HG02678 (cell line): ENCODE measurements at regions not wholly inside any gene's neighbourhood (a gene's known extent, or its start where the extent isn't known, plus 50 kb on each side); places are given as distances from the start of the nearest gene placed in this dataset.
"Not testable (repeated sequence)": the region's sequence is repeated elsewhere in the genome, so short reads cannot be mapped to it uniquely, and the experiment has no call there.

Source experiments
- ATAC-seq: cut with Tn5 transposase; IDR thresholded peaks from one replicate; pipeline ENCODE4 v1.9.1; 2021; ENCODE audit warnings: mild to moderate bottlenecking, moderate library complexity; ENCODE audit not compliant: unreplicated experiment

DNA sequence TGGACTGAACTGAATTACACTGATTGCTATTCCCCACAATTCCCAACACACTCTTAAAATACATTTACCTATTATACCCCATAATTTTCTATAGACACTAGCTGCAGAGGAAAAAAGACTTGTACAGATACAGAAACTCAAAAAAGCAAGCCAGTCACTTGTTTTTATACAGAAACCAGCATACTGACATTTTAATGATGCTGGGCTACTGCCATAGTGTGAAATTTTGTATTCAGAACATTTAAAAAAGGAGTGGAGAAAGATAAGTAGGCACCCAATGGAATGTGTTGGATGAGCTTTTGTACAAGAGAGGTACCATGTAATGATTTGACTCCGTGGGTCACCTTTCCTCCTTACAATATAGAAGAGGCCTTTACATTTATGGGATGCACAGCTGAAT lies 740.1 kb downstream of the PLCL1 start:
- no peak for ATAC-seq

DNA sequence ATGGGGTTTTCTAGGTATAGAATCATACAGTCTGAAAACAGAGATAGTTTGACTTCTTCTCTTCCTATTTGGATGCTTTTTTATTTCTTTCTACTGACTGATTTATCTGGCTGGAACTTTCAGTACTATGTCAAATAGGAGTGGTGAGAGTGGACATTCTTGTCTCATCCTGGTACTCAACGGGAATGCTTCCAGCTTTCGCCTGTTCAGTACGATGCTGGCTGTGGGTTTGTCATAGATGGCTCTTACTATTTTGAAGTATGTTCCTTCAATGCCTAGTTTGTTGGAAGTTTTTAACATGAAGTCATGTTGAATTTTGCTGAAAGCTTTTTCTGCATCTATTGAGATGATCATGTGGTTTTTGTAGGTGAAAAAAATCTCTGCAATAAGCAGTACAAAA lies 730.4 kb downstream of the PLCL1 start:
- no peak for ATAC-seq

DNA sequence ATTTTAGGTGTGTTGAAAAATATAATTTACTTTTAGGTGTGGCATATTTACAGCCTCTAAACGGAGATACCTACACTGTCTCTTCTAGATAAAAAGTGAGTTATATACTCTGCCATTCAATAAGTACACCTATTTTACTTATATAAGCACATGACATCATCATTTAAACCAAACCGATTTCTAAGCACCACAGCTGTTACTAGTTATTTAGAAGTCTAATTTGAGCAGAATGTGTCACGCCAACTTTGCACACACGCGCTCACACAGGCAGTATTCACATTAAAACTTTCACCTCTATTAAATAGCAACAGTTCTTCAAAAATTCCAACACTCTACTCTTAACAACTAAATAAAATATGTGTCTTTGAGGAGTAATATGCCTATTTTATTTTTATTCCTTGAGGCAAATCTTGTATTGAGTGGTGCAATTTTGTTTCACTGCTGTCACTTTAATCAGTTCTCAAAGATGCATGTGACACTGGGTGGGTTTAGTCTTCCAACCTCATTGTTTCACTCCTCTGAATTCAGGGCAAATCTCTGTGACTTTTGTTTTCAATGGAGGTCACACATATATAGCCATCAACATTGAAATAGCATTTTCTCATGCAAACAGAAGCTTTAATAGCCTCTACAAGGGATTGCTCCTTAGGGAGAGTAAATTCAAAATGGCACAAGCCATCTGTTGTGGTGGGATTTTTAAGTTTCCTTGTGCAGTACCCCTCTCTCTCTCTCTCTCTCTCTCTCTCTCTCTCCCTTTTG lies 721.0 kb downstream of the PLCL1 start:
- ATAC-seq, result no peak

DNA sequence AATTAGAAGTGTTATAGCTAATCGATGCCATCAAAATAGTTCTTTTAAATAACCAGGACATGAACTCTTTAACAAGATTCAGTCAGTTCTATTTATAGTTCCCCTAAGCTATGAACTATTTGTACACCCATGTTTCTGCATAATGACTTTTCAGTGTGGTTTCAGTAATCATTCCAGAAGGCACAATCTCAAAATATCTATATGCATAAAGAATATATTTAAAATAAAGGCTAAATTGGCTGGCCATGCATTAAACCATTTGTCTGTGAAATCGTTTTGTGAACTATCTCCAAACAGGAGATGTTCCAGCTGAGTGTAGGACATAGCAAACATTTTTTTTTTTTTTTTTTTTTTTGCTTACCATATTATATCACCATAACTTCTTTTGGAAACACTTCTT lies 719.3 kb downstream of the PLCL1 start:
- no peak for ATAC-seq

DNA sequence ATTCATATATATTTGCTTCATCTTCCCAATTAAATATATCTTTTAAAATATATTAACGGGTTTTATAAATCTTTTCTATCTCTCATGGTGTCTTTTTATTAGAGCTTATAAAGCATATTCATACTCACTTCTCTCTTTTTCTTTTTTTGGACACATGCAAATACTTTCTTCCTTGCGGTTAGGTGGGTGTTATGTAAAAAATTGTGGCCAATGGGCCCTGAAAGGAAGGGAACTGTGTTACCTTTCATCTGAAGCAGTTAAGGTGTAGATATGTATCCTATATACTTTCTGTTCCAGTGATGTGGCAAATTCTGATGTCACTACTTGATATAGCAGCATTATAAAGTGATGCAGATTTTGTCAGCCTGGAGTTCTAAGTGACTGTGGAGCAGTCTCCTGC lies 714.5 kb downstream of the PLCL1 start:
- no peak for ATAC-seq

DNA sequence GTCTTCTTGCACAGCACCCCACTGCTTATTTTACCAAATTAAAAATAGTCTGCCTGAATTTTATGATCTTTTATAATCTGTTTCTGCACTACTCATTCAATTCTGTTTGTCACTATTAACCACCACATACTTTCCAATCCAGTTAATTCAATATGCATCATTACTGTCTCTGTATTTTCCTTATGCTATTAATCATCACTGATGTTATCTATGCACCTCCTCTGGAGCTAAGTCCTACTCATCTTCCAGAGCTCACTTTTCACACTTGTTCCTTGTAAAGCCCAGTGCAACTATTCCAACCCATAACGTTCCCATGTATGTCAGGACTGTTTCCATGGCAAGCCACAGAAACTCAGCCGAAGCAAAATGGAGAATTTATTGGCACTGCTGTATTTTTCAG lies 713.6 kb downstream of the PLCL1 start:
- ATAC-seq, result no peak

DNA sequence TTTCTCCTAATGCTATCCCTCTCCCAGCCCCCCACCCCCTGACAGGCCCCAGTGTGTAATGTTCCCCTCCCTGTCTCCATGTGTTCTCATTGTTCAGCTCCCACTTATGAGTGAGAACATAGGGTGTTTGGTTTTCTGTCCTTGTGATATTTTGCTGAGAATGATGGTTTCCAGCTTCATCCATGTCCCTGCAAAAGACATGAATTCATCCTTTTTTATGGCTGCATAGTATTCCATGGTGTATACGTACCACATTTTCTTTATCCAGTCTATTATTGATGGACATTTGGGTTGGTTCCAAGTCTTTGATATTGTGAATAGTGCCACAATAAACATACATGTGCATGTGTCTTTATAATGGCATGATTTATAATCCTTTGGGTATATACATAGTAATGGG lies 704.2 kb downstream of the PLCL1 start:
- ATAC-seq, result not testable (repeated sequence)

DNA sequence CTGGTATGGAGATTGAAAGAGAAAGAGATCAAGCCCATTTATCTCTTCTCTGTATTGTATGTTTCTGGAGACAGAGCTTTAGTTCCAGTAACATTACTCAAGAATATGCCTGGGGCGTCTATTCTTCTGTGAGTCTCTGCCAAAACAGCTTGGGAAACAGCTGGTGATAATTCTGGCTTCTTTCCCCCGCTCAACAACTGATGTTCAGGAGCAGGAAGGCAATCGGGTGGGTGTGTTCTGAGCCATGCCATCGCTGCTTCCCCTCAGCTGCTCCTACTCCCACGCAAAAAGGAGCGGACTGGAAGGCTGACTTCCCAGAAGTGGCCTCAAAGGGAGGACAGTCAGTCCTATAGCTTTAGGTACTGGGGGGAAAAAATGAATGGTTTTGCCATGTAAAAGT lies 695.1 kb downstream of the PLCL1 start:
- ATAC-seq, result no peak

DNA sequence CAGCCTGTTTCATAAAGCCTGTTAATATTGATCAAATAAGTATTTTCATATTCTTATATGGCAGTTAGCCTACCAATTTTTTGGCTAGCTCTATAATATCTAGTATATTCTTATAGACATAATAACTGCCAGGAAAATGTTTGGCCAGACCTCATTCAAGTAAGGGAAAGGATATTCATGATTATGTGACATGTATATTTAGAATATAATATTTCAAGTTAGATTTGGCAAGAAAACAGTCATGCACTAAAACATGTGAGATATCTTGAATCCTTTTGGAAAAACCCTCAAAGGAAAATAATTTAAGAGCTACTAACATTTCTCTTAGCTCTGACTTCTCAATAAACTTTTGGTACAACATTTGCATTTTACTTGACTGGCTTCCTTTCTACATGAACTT lies 694.1 kb downstream of the PLCL1 start:
- ATAC-seq, result no peak

DNA sequence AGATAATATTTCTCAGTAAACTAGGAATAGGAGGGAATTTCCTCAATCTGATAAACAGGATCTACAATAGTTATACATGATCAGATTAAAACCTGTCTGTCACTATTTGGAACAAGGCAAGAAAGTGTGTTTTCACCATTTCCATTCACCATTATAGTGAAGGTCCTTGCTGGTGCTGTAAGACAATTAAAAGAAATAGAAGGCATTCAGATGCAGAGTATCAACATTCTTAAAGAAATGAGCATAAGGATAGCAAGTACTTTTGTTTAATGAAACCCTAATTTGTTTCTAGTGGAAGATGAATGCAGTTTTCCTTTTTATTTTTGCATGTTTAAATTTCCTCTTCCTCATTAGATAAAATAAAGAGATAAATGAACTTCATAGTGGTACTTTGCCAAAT lies 693.7 kb downstream of the PLCL1 start:
- no peak for ATAC-seq

DNA sequence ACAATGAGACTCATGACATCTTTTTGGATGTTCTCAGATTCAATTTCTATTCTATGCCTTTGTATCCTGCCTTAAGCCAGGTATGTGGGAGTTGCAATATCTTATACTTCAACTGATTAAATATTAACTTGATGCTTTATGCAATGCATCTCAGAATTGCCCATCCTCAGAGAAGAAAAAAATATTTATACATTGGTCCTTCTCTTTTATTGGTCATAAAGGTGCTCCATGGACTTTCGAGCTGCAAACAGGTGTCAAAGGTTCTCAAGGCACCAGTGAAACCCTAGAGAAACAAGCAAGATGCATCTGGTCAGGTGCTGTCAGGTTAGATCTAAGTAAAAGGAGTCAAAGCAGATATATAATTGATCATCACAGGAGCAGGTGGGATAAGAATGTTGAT lies 690.5 kb downstream of the PLCL1 start:
- ATAC-seq, result no peak

DNA sequence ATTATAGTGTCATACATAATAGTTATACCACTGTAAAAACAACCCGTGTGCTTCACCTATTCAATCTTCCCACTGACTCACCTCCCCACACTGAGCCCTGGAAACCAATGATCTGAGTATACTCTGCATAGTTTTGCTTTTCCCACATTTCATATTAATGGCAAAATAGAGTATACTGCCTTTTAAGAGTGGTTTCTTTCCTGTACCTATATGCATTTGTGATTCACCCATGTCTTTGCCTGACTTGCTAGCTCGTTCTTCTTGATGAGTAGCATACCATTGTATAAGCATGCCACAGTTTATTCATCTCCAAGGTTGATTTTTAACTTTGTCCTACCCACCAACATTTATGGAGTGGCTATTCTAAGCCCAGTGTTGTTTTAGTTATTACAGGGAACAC lies 686.4 kb downstream of the PLCL1 start:
- ATAC-seq, result no peak

DNA sequence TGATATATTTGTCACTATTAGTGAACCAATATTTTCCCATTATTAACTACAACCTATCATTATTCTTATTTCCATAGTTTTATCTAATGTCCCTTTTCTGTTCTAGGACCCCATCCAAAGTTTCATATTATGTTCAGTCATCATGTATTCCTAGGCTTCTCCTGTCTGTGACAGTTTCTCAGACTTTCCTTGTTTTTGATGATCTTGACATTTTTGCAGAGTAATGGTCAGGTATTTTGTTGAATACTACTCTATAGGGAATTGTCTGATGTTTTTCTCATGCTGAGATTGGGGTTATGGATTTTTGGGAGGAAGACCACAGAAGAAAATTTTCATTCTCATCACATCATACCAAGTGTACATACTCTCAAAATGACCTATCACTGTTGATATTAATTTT lies 684.6 kb downstream of the PLCL1 start:
- ATAC-seq, result no peak

DNA sequence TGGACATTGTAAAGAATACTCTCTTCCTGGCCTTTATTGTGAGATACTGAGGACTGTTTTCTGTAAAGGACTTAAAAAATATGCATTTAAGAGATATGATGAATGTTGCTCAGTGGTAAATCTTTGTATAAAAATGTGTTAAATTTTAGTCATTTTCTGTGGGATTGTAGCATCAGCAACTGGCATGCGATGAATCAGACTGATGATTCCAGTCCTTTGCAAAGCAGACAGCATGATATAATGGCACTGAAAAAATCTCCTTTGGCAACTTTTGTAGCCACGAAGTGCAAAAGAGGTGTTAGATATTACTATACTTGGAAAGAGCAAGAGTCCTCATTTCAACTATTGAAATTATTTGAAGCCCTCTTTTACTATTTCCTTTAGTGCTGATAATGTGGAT lies 678.7 kb downstream of the PLCL1 start:
- ATAC-seq, result no peak

DNA sequence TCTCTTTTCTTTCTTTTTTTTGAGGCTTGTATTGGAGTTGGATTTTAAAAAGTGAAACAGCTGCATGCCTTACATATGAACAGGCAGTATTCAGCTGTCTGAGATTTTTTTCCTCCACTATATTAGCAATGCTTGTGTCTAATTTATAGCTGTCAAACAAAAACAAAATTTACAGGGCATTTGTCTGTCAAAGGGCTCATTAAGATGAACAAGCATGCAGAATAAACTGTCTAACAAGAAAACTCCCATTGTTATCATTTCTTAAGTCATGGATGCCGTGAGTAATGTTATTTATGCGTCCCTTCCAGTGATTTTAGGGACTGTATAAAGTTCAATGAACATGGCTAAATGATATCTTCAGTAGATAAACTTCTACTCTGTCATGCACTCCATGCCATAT lies 674.7 kb downstream of the PLCL1 start:
- ATAC-seq, result no peak

DNA sequence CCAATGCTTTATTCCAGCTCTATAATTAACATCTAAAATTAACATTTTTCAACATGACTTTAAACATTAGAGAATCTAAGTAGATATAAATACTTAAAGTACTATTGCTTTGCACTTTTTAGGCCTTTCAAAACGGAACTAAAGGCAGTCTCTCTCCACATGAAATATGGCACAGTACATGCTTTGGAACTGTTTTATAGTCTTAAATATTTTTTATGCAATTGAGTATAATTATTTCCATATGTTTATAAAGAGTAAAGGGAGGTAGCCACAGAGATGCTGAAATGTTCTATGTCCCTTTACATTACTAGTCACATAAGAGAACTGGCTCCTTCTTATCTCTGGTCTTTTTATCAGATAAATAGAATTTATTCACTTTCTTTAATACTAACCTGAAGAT lies 674.0 kb downstream of the PLCL1 start:
- no peak for ATAC-seq

DNA sequence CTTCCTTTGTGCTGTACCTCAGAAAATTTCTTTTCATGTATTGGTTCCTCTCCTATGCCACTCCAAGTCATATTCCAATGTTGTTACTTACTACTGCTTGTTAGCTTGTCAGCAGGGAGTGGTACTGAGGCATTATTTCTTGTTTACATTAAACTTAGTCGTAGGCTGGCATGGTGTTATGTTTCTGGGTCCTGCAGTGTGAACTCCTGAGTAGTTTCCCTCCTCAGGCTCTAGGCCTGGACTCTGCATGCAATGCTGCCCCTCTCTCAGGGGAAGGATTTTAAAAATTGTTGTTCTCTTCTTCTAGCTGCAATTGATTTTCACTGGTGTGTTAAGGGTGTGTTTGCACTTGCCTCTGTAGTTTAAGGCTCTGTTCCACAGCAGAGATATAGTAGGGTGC lies 671.6 kb downstream of the PLCL1 start:
- ATAC-seq, result no peak

DNA sequence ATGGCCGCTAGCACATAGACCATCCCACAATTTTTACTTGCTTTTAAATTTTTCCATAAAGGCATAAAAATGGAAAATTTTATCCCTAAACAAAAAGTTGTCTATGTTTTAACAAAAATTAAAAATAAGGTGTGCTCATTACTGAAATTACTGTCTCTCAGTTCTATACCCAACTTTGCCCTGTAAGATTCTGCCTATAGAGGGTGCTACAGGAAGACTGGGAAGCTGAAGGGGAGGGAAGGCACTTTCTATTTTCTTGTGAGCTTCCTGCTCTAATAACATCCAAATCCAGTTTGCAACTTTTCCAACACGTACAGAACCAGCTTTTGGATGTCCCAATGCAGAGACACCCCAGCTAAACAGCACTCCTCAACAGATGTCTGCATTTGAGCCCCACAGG lies 666.9 kb downstream of the PLCL1 start:
- no peak for ATAC-seq

DNA sequence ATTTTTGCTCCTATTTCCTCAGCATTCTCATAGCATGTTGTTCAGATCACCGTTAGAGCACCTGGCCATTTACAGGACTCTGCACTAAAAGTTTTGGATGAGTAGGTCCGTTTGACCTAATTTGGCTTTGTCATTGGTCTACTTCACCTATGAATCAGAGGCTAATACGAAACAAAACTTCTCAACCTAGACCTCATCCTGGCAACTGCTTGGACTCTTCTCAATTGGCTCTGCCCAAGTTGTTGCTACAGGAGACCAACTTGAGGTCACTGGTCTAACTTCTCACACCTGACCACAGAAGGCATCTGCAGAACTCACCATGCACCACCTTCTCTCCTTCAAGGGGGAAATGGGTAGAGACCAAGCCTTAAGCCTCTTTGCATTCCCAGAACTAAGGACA lies 663.7 kb downstream of the PLCL1 start:
- ATAC-seq, result no peak

DNA sequence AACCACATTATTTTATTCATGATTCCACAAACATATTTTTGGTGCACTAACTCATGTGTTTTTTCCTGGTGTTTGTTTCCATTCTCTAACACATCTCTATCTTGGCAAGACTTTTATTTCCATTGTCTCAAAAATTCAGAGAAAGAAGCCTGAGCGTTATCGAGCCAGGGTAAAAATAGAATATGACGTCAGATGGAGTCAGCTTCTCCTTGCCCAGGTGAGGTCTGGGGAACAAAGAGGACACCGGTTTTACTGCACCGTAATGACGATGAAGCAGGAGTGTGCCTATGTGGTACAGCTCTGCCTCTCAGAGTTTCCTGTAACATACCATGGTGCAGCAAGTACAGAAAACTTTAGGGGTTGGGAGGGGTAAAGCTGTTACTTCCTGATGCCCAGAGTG lies 661.6 kb downstream of the PLCL1 start:
- no peak for ATAC-seq

DNA sequence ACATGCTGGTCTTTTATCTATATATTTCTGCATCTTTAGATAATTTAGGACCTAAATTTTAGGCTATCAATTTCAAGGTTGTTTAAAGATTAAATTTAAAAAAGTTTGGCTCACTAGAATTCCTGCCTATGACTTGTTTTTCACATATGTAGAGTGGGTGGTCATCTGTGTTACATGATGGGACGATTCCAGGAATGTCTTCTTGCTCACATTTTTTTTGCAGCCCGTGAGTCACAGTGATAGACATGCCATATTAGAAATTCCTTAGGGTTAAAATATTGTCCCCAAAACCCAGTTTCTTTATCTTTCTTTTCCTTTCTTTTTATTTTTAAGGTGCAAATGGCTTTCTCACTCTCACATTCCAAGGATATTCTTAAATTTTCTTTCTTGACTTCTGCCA lies 652.0 kb downstream of the PLCL1 start:
- no peak for ATAC-seq

DNA sequence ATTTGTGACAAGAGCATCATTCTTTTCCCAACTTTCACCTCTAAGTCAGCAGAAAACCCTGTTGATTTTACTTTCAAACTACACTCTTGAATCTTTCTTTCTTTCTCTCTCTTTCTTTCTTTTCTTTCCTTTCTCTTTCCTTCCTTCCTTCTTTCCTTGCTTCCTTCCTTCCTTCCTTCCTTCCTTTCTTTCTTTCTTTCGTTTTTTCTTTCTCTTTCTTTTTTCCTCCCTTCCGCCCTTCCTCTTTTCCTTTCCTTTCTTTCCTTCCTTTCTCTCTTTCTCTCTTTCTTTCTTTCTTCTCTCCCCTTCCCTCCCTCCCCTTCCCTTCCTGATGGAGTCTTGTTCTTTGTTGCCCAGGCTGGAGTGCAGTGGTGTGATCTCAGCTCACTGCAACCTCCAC lies 649.5 kb downstream of the PLCL1 start:
- no peak for ATAC-seq

DNA sequence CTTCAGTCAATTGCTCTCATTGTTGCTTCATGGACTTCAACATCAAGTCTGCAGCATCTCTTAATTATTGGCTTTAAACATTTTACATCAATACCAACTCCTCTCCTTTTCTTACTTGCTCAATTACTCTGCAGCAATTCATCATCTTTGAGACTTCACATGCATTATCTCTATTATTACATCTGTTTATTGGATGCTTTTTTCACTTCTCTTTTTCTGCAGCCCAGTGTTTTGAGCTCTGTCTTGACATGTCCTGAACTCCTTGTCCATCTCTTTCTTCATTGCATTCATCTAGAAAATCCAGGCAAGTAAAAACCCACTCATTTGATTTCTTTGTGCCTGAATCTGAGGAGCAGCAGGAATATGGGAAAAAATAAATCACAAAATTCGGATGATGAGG lies 647.9 kb downstream of the PLCL1 start:
- no peak for ATAC-seq
